ENCODE measurements at regions not wholly inside any gene's neighbourhood (a gene's known extent, or its start where the extent isn't known, plus 50 kb on each side); places are given as distances from the start of the nearest gene placed in this dataset.

DNA sequence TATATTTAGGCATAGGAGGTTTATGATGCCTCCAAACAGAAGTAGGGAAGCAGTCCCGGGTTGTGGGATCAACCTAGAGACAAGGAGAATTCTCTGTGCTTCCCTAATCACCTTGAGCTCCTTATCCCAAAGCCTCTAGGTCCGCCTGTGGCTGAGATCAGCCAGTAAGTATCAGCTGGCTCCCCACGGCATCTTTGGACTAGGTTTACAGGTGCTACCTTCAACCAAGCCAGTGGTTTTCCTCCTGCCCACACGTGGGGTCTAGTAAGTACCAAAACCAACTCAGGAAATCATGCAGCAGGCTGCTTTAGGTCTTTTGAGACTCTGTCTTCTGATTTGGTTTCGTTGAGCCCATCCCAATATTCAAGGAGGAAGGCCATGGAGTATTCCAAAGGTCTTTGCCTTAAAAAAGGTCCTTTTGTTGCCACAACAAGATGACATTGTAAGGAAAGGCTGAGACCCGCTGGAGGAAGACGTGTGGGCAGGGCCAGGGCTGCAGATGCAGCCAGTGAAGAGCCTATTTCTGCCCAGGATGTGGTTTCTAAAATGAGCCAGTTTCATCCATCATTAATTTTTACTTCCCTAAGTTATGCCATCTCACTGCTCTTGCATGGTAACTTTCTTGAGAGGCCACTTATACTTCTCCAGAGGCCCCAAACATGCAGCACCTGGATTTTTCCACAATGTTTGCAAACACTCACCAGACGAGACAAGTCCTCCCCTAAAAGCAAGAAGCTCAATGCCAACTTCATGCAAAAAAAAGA is 248.7 kb downstream of the RNF152 start:
- TF ChIP-seq, protein P1, sequence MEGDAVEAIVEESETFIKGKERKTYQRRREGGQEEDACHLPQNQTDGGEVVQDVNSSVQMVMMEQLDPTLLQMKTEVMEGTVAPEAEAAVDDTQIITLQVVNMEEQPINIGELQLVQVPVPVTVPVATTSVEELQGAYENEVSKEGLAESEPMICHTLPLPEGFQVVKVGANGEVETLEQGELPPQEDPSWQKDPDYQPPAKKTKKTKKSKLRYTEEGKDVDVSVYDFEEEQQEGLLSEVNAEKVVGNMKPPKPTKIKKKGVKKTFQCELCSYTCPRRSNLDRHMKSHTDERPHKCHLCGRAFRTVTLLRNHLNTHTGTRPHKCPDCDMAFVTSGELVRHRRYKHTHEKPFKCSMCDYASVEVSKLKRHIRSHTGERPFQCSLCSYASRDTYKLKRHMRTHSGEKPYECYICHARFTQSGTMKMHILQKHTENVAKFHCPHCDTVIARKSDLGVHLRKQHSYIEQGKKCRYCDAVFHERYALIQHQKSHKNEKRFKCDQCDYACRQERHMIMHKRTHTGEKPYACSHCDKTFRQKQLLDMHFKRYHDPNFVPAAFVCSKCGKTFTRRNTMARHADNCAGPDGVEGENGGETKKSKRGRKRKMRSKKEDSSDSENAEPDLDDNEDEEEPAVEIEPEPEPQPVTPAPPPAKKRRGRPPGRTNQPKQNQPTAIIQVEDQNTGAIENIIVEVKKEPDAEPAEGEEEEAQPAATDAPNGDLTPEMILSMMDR (IDR thresholded peaks at IDR 0.05 in 4 of 5, conservative IDR thresholded peaks at IDR 0.05 in 1 of 5) = no peak
- TF ChIP-seq POLR2A (IDR thresholded peaks at IDR 0.05) = no peak

All from gastrocnemius medialis (tissue), 4 donors.